Right lobe of liver (tissue), 6 donors: ENCODE measurements at regions not wholly inside any gene's neighbourhood (a gene's known extent, or its start where the extent isn't known, plus 50 kb on each side); places are given as distances from the start of the nearest gene placed in this dataset.

Source experiments
- ATAC-seq, 4 donors: fragments of 200-7000 bp; cut with Tn5 transposase; one replicate each; pipeline ENCODE4 v1.9.1; 2020; ENCODE audit warnings: mild to moderate bottlenecking in 4 of 4, moderate library complexity in 4 of 4
- DNase-seq, 3 donors: peaks; one replicate each; pipeline ENCODE4 v3.0.0-alpha.2; 2020
- H3K27ac ChIP-seq, 3 donors: fragments of 200-600 bp; one replicate each; pipeline ENCODE4 v1.8.0; 2022
- H3K27me3 ChIP-seq, 2 donors: fragments of 200-600 bp; one replicate each; pipeline ENCODE4 v1.8.0; 2022
- H3K36me3 ChIP-seq, 4 donors: fragments of 200-600 bp; sonication (generic) in 1 of 4; one replicate each; pipeline versions ENCODE4 v1.5.1 to v1.8.0; 2017 to 2022; ENCODE audit warnings: control low read depth in 1 of 4
- H3K4me1 ChIP-seq, 4 donors: fragments of 200-600 bp; sonication (generic) in 1 of 4; one replicate each; pipeline versions ENCODE4 v1.5.1 to v1.8.0; 2017 to 2022; ENCODE audit warnings: control low read depth in 1 of 4
- H3K4me3 ChIP-seq, 3 donors: fragments of 200-600 bp; one replicate each; pipeline ENCODE4 v1.8.0; 2022
- H3K9me3 ChIP-seq, 4 donors: fragments of 200-600 bp; sonication (generic) in 1 of 4; one replicate each; pipeline versions ENCODE4 v1.5.1 to v1.8.0; 2017 to 2022; ENCODE audit warnings: control low read depth in 1 of 4
- CTCF ChIP-seq, 4 donors: fragments of 200-600 bp in 3 of 4; fragments of 450-650 bp in 1 of 4; IDR thresholded peaks; one replicate each; pipeline versions ENCODE4 v1.5.1 to v1.8.0; 2016 to 2022; ENCODE audit warnings: antibody characterized with exemption in 4 of 4, mild to moderate bottlenecking in 2 of 4
- POLR2A ChIP-seq: fragments of 450-650 bp; IDR thresholded peaks from one replicate; pipeline ENCODE4 v1.6.1; 2017; ENCODE audit warnings: antibody characterized with exemption, mild to moderate bottlenecking
- WGBS: methylation state at CpG from one replicate; pipeline ENCODE4 v1.1.6; 2018; ENCODE audit warnings: low coverage, low lambda C conversion rate; ENCODE audit not compliant: insufficient coverage; ENCODE audit errors: missing lambda C conversion rate; 5-methylcytosine and 5-hydroxymethylcytosine counted together
- intact Hi-C, 2 donors: fragments of 100-400 bp; cut with DNase I; formaldehyde crosslinking; loops; one replicate each; pipeline versions ENCODE4 v1.11.2 to v1.14.1; 2022
- donor health status: DM: no; HTN: yes; CAD: no.
- donor health status: DM: no; HTN: no; CAD: no.
- donor health status: DM: no; HTN: no; CAD: no.
- donor health status: DM: no; HTN: yes; CAD: no.
- donor health status: DM: no; HTN: yes; CAD: no.

DNA sequence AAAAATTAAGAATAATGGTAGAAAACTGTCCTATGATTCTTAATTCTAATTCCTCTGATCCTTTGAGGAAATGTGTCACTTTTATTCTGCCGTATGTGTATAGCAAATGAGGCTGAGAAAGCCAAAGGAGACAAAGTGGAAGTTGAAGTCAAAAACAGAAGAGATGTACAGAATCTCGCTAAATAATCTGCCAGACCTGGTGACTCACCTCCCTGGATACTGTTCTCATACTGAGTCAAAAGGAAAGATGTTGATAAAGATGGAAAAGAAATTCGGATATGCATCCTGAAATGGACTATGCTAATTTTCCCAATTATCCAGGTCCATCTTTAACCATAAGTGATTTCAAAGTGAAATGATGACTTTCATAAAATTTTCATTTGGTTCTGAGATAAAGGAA, 92.5 kb downstream of the DUSP6 start:
- Histone ChIP-seq H3K36me3 (no peaks in the 10 kb centered on the region), H3K4me3 (no peak overlapping the region), H3K9me3 (no peaks in the 10 kb centered on the region), H3K27ac (no peak overlapping the region), H3K27me3 (no peaks in the 10 kb centered on the region), H3K4me1 (peaks cover 0 to 19% (median 6%) of the 10 kb centered on the region in 4 donors)
- intact Hi-C loops, result no loop called here
- ATAC-seq (no peak), DNase-seq (no peak)
- no peak for TF ChIP-seq POLR2A
- 72% methylated on average over 3 of the region's 3 CpGs for WGBS

DNA sequence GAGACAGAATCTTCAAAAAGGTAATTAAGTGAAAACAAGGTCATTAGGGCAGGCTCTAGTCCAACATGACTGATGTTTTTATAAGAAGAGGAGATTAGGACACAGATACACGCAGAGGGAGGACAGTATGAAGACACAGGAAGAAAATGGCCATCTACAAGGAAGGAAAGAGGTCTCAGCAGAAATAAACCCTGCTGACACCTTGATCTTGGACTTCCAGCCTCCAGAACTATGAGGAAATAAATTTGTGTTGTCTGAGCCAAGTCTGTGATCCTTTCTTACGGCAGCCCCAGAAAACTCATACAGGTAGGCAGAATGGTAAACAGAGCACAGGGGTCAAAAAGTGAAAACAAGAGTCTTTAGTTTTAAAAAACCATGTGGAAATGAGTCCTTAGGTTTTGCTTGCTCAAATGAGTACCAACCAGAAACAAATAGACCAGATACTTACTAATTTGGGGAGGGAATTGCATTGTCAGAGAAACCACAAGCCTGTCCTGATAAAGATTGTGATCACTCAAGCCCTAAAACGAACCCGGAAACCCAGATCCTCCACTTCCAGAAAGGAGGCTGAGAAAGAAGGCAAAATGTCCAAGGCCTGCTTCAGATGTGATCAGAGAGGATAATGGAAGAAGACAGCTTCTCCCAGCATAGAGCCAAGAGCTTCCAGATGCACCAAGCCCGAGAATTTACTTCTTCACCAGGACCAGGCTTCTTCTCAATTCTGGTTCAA, 93.9 kb downstream of the DUSP6 start:
- DNase-seq (no peak), ATAC-seq (no peak)
- 88% methylated on average over 5 of the region's 5 CpGs for WGBS
- TF ChIP-seq CTCF (IDR thresholded peaks at IDR 0.05), result no peak
- no peak for TF ChIP-seq POLR2A
- Histone ChIP-seq H3K4me3 (no peak overlapping the region), H3K9me3 (no peaks in the 10 kb centered on the region), H3K36me3 (no peaks in the 10 kb centered on the region), H3K4me1 (peaks cover 0 to 12% (median 5%) of the 10 kb centered on the region in 4 donors), H3K27ac (no peak overlapping the region), H3K27me3 (no peaks in the 10 kb centered on the region)
- intact Hi-C loops, result no loop called here

DNA sequence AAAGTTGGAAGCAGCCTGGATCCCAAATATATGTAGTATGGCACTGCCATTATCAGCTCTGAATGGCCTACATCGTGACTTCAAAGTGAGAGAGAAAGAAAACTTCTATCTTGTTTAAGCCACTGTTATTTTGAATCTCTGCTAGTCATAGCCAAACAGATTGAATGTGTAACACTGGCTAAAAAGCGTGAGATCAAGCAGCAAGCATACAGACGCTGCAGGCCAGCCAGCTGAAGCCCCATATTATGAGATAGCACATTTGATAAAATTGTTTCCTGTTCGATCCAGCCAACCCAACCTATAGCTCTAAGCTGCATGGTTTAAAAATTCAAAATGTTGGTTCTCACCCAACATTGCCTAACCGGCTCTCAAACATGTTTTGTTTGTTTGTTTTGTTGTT, 95.0 kb downstream of the DUSP6 start:
- DNase-seq, result no peak
- Histone ChIP-seq H3K4me3 (no peak overlapping the region), H3K9me3 (no peaks in the 10 kb centered on the region), H3K36me3 (no peaks in the 10 kb centered on the region), H3K4me1 (peaks cover 0 to 1% (median 0%) of the 10 kb centered on the region in 4 donors), H3K27me3 (no peaks in the 10 kb centered on the region), H3K27ac (no peak overlapping the region)
- intact Hi-C loops, result no loop called here
- TF ChIP-seq CTCF (IDR thresholded peaks at IDR 0.05) (no peak), POLR2A (no peak)
- no peak for ATAC-seq
- 86% methylated on average over 5 of the region's 5 CpGs for WGBS

DNA sequence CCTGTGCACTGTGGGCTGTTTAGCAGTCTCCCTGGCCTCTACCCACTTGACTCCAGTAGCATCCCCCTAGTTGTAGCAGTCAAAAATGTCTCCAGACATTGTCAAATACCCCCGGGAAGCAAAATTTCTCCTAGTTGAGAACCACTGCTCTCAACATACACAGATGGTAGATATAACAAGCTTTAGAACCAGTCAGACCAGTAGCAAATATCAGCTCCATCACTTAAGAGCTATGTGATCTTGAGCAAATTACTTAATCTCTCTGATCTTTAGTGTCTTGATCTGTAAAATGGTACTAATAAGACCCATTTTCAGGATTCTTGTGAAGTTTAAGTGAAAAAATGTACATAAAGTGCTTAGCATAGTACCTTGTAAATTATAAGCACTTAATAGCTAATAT, 96.2 kb downstream of the DUSP6 start:
- no peak overlapping the region for H3K27ac ChIP-seq
- 78% methylated on average over 1 of the region's 1 CpG for WGBS
- no peaks in the 10 kb centered on the region for H3K4me1 ChIP-seq
- no peak for ATAC-seq
- no peaks in the 10 kb centered on the region for H3K36me3 ChIP-seq
- DNase-seq, result no peak
- no peaks in the 10 kb centered on the region for H3K27me3 ChIP-seq
- no peak overlapping the region for H3K4me3 ChIP-seq
- H3K9me3 ChIP-seq, result no peaks in the 10 kb centered on the region
- no peak for TF ChIP-seq CTCF (IDR thresholded peaks at IDR 0.05)
- TF ChIP-seq POLR2A, result no peak
- intact Hi-C loops, result no loop called here

GRCh38 chr12:89253488-89253887, 98.8 kb downstream of the DUSP6 start:
- no peak for ATAC-seq
- Histone ChIP-seq H3K27me3 (no peaks in the 10 kb centered on the region), H3K27ac (no peak overlapping the region), H3K36me3 (no peaks in the 10 kb centered on the region), H3K9me3 (no peaks in the 10 kb centered on the region), H3K4me1 (no peaks in the 10 kb centered on the region), H3K4me3 (no peak overlapping the region)
- intact Hi-C loops, result no loop called here
- WGBS, result 93% methylated on average over 1 of the region's 1 CpG
- TF ChIP-seq CTCF (IDR thresholded peaks at IDR 0.05), result no peak
- TF ChIP-seq POLR2A, result no peak
- no peak for DNase-seq
